ENCODE measurements at regions not wholly inside any gene's neighbourhood (a gene's known extent, or its start where the extent isn't known, plus 50 kb on each side); places are given as distances from the start of the nearest gene placed in this dataset.

GRCh38 chr10:123551259-123551658 is 114.9 kb upstream of the GPR26 start:
- intact Hi-C loops (cut with micrococcal nuclease), result no loop called here
- Mint-ChIP-seq H3K27ac (no peak overlapping the region), H3K4me1 (no peaks in the 10 kb centered on the region), H3K9me3 (no peaks in the 10 kb centered on the region), H3K4me3 (no peak overlapping the region), H3K27me3 (no peaks in the 10 kb centered on the region), H3K36me3 (ENCODE audit: low read depth) (no peaks in the 10 kb centered on the region)
- DNase-seq, result no peak

- Mint-ChIP-seq H3K9me3 (no peaks in the 10 kb centered on the region), H3K4me1 (no peaks in the 10 kb centered on the region), H3K27me3 (no peaks in the 10 kb centered on the region), H3K27ac (no peak overlapping the region), H3K4me3 (no peak overlapping the region), H3K36me3 (ENCODE audit: low read depth) (no peaks in the 10 kb centered on the region)
- no peak for DNase-seq
- intact Hi-C loops (cut with micrococcal nuclease), result no loop called here
Observed at GRCh38 chr10:123552760-123553554, 113.2 kb upstream of the GPR26 start.

GRCh38 chr10:123553810-123554430 is 112.2 kb upstream of the GPR26 start:
- DNase-seq, result no peak
- H3K36me3 Mint-ChIP-seq (ENCODE audit: low read depth), result no peaks in the 10 kb centered on the region
- no peak overlapping the region for H3K27ac Mint-ChIP-seq
- H3K4me1 Mint-ChIP-seq, result no peaks in the 10 kb centered on the region
- intact Hi-C loops (cut with micrococcal nuclease), result no loop called here
- no peaks in the 10 kb centered on the region for H3K9me3 Mint-ChIP-seq
- no peak overlapping the region for H3K4me3 Mint-ChIP-seq
- no peaks in the 10 kb centered on the region for H3K27me3 Mint-ChIP-seq

GRCh38 chr10:123554656-123555055 is 111.5 kb upstream of the GPR26 start:
- no peaks in the 10 kb centered on the region for H3K36me3 Mint-ChIP-seq (ENCODE audit: low read depth)
- H3K27ac Mint-ChIP-seq, result no peak overlapping the region
- intact Hi-C loops (cut with micrococcal nuclease), result no loop called here
- H3K4me1 Mint-ChIP-seq, result no peaks in the 10 kb centered on the region
- no peak for DNase-seq
- no peak overlapping the region for H3K4me3 Mint-ChIP-seq
- H3K9me3 Mint-ChIP-seq, result no peaks in the 10 kb centered on the region
- H3K27me3 Mint-ChIP-seq, result no peaks in the 10 kb centered on the region

- H3K4me1 Mint-ChIP-seq, result no peaks in the 10 kb centered on the region
- intact Hi-C loops (cut with micrococcal nuclease), result no loop called here
- no peaks in the 10 kb centered on the region for H3K36me3 Mint-ChIP-seq (ENCODE audit: low read depth)
- no peak overlapping the region for H3K4me3 Mint-ChIP-seq
- H3K27ac Mint-ChIP-seq, result no peak overlapping the region
- no peak for DNase-seq
- peaks cover 3% of the 10 kb centered on the region for H3K27me3 Mint-ChIP-seq
- H3K9me3 Mint-ChIP-seq, result no peaks in the 10 kb centered on the region
Observed at GRCh38 chr10:123555616-123556015, 110.5 kb upstream of the GPR26 start.

- no peaks in the 10 kb centered on the region for H3K4me1 Mint-ChIP-seq
- H3K27me3 Mint-ChIP-seq, result peaks cover 3% of the 10 kb centered on the region
- no peaks in the 10 kb centered on the region for H3K36me3 Mint-ChIP-seq (ENCODE audit: low read depth)
- intact Hi-C loops (cut with micrococcal nuclease), result no loop called here
- H3K9me3 Mint-ChIP-seq, result no peaks in the 10 kb centered on the region
- no peak overlapping the region for H3K27ac Mint-ChIP-seq
- H3K4me3 Mint-ChIP-seq, result no peak overlapping the region
- DNase-seq, result no peak
Observed at GRCh38 chr10:123556049-123556448, 110.1 kb upstream of the GPR26 start.

- no peaks in the 10 kb centered on the region for H3K36me3 Mint-ChIP-seq (ENCODE audit: low read depth)
- H3K27me3 Mint-ChIP-seq, result peaks cover 3% of the 10 kb centered on the region
- no peaks in the 10 kb centered on the region for H3K9me3 Mint-ChIP-seq
- no peak overlapping the region for H3K4me3 Mint-ChIP-seq
- intact Hi-C loops (cut with micrococcal nuclease), result no loop called here
- no peaks in the 10 kb centered on the region for H3K4me1 Mint-ChIP-seq
- no peak overlapping the region for H3K27ac Mint-ChIP-seq
- no peak for DNase-seq
Observed at GRCh38 chr10:123556736-123557135, 109.4 kb upstream of the GPR26 start.

- H3K4me1 Mint-ChIP-seq, result no peaks in the 10 kb centered on the region
- no peak for DNase-seq
- H3K36me3 Mint-ChIP-seq (ENCODE audit: low read depth), result no peaks in the 10 kb centered on the region
- H3K9me3 Mint-ChIP-seq, result no peaks in the 10 kb centered on the region
- H3K4me3 Mint-ChIP-seq, result no peak overlapping the region
- no peak overlapping the region for H3K27ac Mint-ChIP-seq
- intact Hi-C loops (cut with micrococcal nuclease), result no loop called here
- peaks cover 3% of the 10 kb centered on the region for H3K27me3 Mint-ChIP-seq
Observed at GRCh38 chr10:123557366-123558108, 108.6 kb upstream of the GPR26 start.

- H3K27ac Mint-ChIP-seq, result no peak overlapping the region
- no peak overlapping the region for H3K4me3 Mint-ChIP-seq
- H3K9me3 Mint-ChIP-seq, result no peaks in the 10 kb centered on the region
- no peaks in the 10 kb centered on the region for H3K36me3 Mint-ChIP-seq (ENCODE audit: low read depth)
- intact Hi-C loops (cut with micrococcal nuclease), result loop anchor here (1.0 kb wide), 2 partner anchors 425 to 515 kb away; no protein-coding TSS in a partner anchor
- no peak for DNase-seq
- no peaks in the 10 kb centered on the region for H3K4me1 Mint-ChIP-seq
- peaks cover 3% of the 10 kb centered on the region for H3K27me3 Mint-ChIP-seq
Observed at GRCh38 chr10:123558651-123559050, 107.5 kb upstream of the GPR26 start.

- no peaks in the 10 kb centered on the region for H3K9me3 Mint-ChIP-seq
- peaks cover 3% of the 10 kb centered on the region for H3K27me3 Mint-ChIP-seq
- no peak overlapping the region for H3K27ac Mint-ChIP-seq
- H3K4me3 Mint-ChIP-seq, result no peak overlapping the region
- intact Hi-C loops (cut with micrococcal nuclease), result loop anchor here (1.0 kb wide), 2 partner anchors 426 to 516 kb away; no protein-coding TSS in a partner anchor
- no peaks in the 10 kb centered on the region for H3K4me1 Mint-ChIP-seq
- DNase-seq, result peak; percentile 89
- H3K36me3 Mint-ChIP-seq (ENCODE audit: low read depth), result no peaks in the 10 kb centered on the region
Observed at GRCh38 chr10:123559066-123559822, 106.9 kb upstream of the GPR26 start.

GRCh38 chr10:123559823-123560092 is 106.4 kb upstream of the GPR26 start:
- DNase-seq, result no peak
- Mint-ChIP-seq H3K4me1 (no peaks in the 10 kb centered on the region), H3K27me3 (peaks cover 3% of the 10 kb centered on the region), H3K9me3 (no peaks in the 10 kb centered on the region), H3K27ac (no peak overlapping the region), H3K4me3 (no peak overlapping the region), H3K36me3 (ENCODE audit: low read depth) (no peaks in the 10 kb centered on the region)
- intact Hi-C loops (cut with micrococcal nuclease), result loop anchor here (1.0 kb wide), 2 partner anchors 426 to 516 kb away; no protein-coding TSS in a partner anchor

GRCh38 chr10:123560301-123561140 is 105.6 kb upstream of the GPR26 start:
- Mint-ChIP-seq H3K36me3 (ENCODE audit: low read depth) (no peaks in the 10 kb centered on the region), H3K4me3 (no peak overlapping the region), H3K27me3 (peaks cover 3% of the 10 kb centered on the region), H3K27ac (no peak overlapping the region), H3K9me3 (no peaks in the 10 kb centered on the region), H3K4me1 (no peaks in the 10 kb centered on the region)
- intact Hi-C loops (cut with micrococcal nuclease), result no loop called here
- DNase-seq, result no peak

- H3K36me3 Mint-ChIP-seq (ENCODE audit: low read depth), result no peaks in the 10 kb centered on the region
- H3K4me1 Mint-ChIP-seq, result no peaks in the 10 kb centered on the region
- H3K4me3 Mint-ChIP-seq, result no peak overlapping the region
- peaks cover 3% of the 10 kb centered on the region for H3K27me3 Mint-ChIP-seq
- intact Hi-C loops (cut with micrococcal nuclease), result no loop called here
- H3K27ac Mint-ChIP-seq, result no peak overlapping the region
- DNase-seq, result no peak
- H3K9me3 Mint-ChIP-seq, result no peaks in the 10 kb centered on the region
Observed at GRCh38 chr10:123561141-123561440, 105.1 kb upstream of the GPR26 start.

Data from activated CD4-positive, alpha-beta T cell treated with anti-CD3 and anti-CD28 coated beads, Interleukin-2, amount 10 ng/mL, durations not matched to agents 24 days and 14 days (primary cell).